GM13976 (cell line): ENCODE measurements at regions not wholly inside any gene's neighbourhood (a gene's known extent, or its start where the extent isn't known, plus 50 kb on each side); places are given as distances from the start of the nearest gene placed in this dataset.
"Not testable (repeated sequence)": the region's sequence is repeated elsewhere in the genome, so short reads cannot be mapped to it uniquely, and the experiment has no call there.

Source experiments
- DNase-seq: peaks from one replicate; pipeline ENCODE4 v3.0.0; 2012; ENCODE audit warnings: low spot score
- CTCF ChIP-seq: IDR thresholded peaks from 2 replicates; pipeline ENCODE4 v1.5.1; 2012; ENCODE audit warnings: borderline replicate concordance, mild to moderate bottlenecking; ENCODE audit not compliant: insufficient read depth; ENCODE audit errors: extremely low read depth, missing control alignments, control extremely low read depth
- in situ Hi-C: fragments of 300-500 bp; cut with MboI; formaldehyde crosslinking; loops from one replicate; pipeline ENCODE4 v1.12.0; 2022; ENCODE audit warnings: low sequenced_read_pairs, mixed read lengths, inconsistent platforms; ENCODE audit not compliant: unreplicated experiment

GRCh38 chr4:125231661-125232060 lies 83.1 kb upstream of the FAT4 start:
- no peak for DNase-seq
- no peak for TF ChIP-seq CTCF

GRCh38 chr4:125229596-125230058 lies 85.1 kb upstream of the FAT4 start:
- TF ChIP-seq CTCF, result no peak
- in situ Hi-C loops, result loop anchor here (25.0 kb wide), 1 partner anchor 892 kb away; no protein-coding TSS in a partner anchor
- DNase-seq, result no peak

More at GRCh38 chr4:125231661-125232060, 83.1 kb upstream of the FAT4 start:
- in situ Hi-C loops, result loop anchor here (25.0 kb wide), 1 partner anchor 894 kb away; no protein-coding TSS in a partner anchor

- in situ Hi-C loops, result loop anchor here (25.0 kb wide), 1 partner anchor 889 kb away; no protein-coding TSS in a partner anchor
- DNase-seq, result no peak
- TF ChIP-seq CTCF, result no peak
These were observed 88.9 kb upstream of the FAT4 start for GRCh38 chr4:125225806-125226205.

- in situ Hi-C loops, result no loop called here
- TF ChIP-seq CTCF, result no peak
- DNase-seq, result no peak
These were observed 114.2 kb upstream of the FAT4 start for GRCh38 chr4:125200556-125200955.

- TF ChIP-seq CTCF, result no peak
- no peak for DNase-seq
- in situ Hi-C loops, result no loop called here
These were observed 115.8 kb upstream of the FAT4 start for GRCh38 chr4:125198916-125199315.

GRCh38 chr4:125191874-125192459 lies 122.8 kb upstream of the FAT4 start:
- in situ Hi-C loops, DNase-seq: not testable (repeated sequence)

- in situ Hi-C loops, result no loop called here
- DNase-seq, result no peak
- no peak for TF ChIP-seq CTCF
These were observed 123.5 kb upstream of the FAT4 start for GRCh38 chr4:125191232-125191631.
